ENCODE measurements at regions not wholly inside any gene's neighbourhood (a gene's known extent, or its start where the extent isn't known, plus 50 kb on each side); places are given as distances from the start of the nearest gene placed in this dataset.

DNA sequence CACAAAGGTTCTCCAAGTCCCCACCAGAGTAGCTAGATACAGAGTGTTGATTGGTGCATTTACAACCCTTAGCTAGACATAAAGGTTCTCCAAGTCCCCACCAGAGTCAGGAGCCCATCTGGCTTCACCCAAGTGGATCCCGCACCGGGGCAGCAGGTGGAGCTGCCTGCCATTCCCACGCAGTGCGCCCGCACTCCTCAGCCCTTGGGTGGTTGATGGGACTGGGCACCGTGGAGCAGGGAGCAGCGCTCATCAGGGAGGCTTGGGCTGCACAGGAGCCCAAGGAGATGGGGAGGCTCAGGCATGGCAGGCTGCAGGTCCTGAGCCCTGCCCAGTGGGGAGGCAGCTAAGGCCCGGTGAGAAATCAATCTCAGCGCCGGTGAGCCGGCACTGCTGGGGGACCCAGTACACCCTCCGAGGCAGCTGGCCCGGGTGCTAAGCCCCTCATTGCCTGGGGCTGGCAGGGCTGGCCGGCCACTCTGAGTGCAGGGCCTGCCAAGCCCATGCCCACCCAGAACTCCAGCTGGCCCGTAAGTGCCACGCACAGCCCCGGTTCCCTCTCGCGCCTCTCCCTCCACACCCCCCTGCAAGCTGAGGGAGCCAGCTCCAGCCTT, 404.1 kb downstream of the METTL15 start:
- TF ChIP-seq, protein P1, sequence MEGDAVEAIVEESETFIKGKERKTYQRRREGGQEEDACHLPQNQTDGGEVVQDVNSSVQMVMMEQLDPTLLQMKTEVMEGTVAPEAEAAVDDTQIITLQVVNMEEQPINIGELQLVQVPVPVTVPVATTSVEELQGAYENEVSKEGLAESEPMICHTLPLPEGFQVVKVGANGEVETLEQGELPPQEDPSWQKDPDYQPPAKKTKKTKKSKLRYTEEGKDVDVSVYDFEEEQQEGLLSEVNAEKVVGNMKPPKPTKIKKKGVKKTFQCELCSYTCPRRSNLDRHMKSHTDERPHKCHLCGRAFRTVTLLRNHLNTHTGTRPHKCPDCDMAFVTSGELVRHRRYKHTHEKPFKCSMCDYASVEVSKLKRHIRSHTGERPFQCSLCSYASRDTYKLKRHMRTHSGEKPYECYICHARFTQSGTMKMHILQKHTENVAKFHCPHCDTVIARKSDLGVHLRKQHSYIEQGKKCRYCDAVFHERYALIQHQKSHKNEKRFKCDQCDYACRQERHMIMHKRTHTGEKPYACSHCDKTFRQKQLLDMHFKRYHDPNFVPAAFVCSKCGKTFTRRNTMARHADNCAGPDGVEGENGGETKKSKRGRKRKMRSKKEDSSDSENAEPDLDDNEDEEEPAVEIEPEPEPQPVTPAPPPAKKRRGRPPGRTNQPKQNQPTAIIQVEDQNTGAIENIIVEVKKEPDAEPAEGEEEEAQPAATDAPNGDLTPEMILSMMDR (IDR thresholded peaks at IDR 0.05) = no peak
- no peak for TF ChIP-seq POLR2A (IDR thresholded peaks at IDR 0.05)

All from thyroid gland (tissue), 4 donors.